Endothelial cell of umbilical vein (primary cell): ENCODE measurements at regions not wholly inside any gene's neighbourhood (a gene's known extent, or its start where the extent isn't known, plus 50 kb on each side); places are given as distances from the start of the nearest gene placed in this dataset.
"Not testable (repeated sequence)": the region's sequence is repeated elsewhere in the genome, so short reads cannot be mapped to it uniquely, and the experiment has no call there.

Experiments
- BruUV-seq: library from RNA; stranded (reverse); fragments of 400-500 nt; replicated peaks from 2 replicates; lab custom pipeline; 2021; lab: Mats Ljungman, UMichigan
- CTCF ChIA-PET: fragments of 300-600, 350-600 bp; sonication (Branson Sonifier 250); formaldehyde crosslinking; loops from one replicate; lab custom pipeline; 2021; ENCODE audit warnings: antibody characterized with exemption, inconsistent platforms; lab: Charles Lee
- POLR2A ChIA-PET: fragments of 300-600, 350-600 bp; sonication (Branson Sonifier 250); formaldehyde crosslinking; loops from one replicate; lab custom pipeline; 2021; ENCODE audit warnings: antibody characterized with exemption, inconsistent platforms; lab: Charles Lee
- DNase-seq: peaks from one replicate; pipeline ENCODE4 v3.0.0-alpha.2; 2011; ENCODE audit warnings: low read depth, low spot score
- FAIRE-seq: peaks from 2 replicates; lab custom pipeline; 2011; peaks lifted over from hg19 to GRCh38; lab: Jason Lieb, UNC
- H2AFZ ChIP-seq: 2 replicates; pipeline ENCODE4 v1.6.0; 2012; ENCODE audit warnings: low read depth, low read length, control low read depth, inconsistent platforms
- H3K27ac ChIP-seq: 2 replicates; pipeline ENCODE4 v1.5.1; 2011; ENCODE audit warnings: low read depth, mild to moderate bottlenecking, control low read depth, low read length, moderate library complexity; ENCODE audit not compliant: insufficient read depth
- H3K27me3 ChIP-seq, 2 experiments: 2 replicates each; pipeline versions ENCODE4 v1.6.0 to v1.6.1; 2011; ENCODE audit warnings: low read length in 2 of 2, mixed read lengths in 1 of 2; ENCODE audit not compliant: control insufficient read depth in 2 of 2, insufficient read depth in 2 of 2
- H3K36me3 ChIP-seq, 2 experiments: 2 replicates in 1 of 2; 3 replicates in 1 of 2; pipeline ENCODE4 v1.5.1; 2011; ENCODE audit warnings: low read length in 2 of 2, mild to moderate bottlenecking in 1 of 2, moderate library complexity in 1 of 2; ENCODE audit not compliant: control insufficient read depth in 2 of 2, insufficient read depth in 2 of 2; ENCODE audit errors: extremely low read depth in 1 of 2
- H3K4me1 ChIP-seq: 3 replicates; pipeline ENCODE4 v1.5.1; 2011; ENCODE audit warnings: mild to moderate bottlenecking, low read length; ENCODE audit not compliant: control insufficient read depth, insufficient read depth; ENCODE audit errors: extremely low read depth
- H3K4me2 ChIP-seq: 2 replicates; pipeline ENCODE4 v1.6.1; 2011; ENCODE audit warnings: low read length, control low read depth, mixed read lengths; ENCODE audit not compliant: insufficient read depth
- H3K4me3 ChIP-seq, 3 experiments: fragments of 200-600 bp in 1 of 3; sonication (generic), shearing (Covaris generic) in 1 of 3; replicated peaks in 1 of 3; 2 replicates each; pipeline ENCODE4 v1.5.1; 2011 to 2016; ENCODE audit warnings: control low read depth in 3 of 3, low read length in 3 of 3, mild to moderate bottlenecking in 2 of 3, inconsistent platforms in 1 of 3, low read depth in 1 of 3, moderate library complexity in 1 of 3; ENCODE audit not compliant: insufficient read depth in 1 of 3
- H3K79me2 ChIP-seq: 2 replicates; pipeline ENCODE4 v1.6.0; 2012; ENCODE audit warnings: low read length, inconsistent platforms; ENCODE audit not compliant: control insufficient read depth, insufficient read depth
- H3K9ac ChIP-seq: replicated peaks from 2 replicates; pipeline ENCODE3; 2011; ENCODE audit warnings: low read length, control low read depth; ENCODE audit not compliant: insufficient read depth; ENCODE audit errors: extremely low read depth
- H3K9me1 ChIP-seq: replicated peaks from 3 replicates; pipeline ENCODE4 v1.6.0; 2011; ENCODE audit warnings: mild to moderate bottlenecking, low read length; ENCODE audit not compliant: control insufficient read depth, insufficient read depth; ENCODE audit errors: extremely low read depth
- H3K9me3 ChIP-seq: replicated peaks from 2 replicates; pipeline ENCODE4 v1.5.1; 2012; ENCODE audit warnings: low read length, inconsistent platforms; ENCODE audit not compliant: control insufficient read depth, insufficient read depth
- H4K20me1 ChIP-seq: replicated peaks from 2 replicates; pipeline ENCODE3; 2011; ENCODE audit warnings: mild to moderate bottlenecking, low read length; ENCODE audit not compliant: control insufficient read depth, insufficient read depth; ENCODE audit errors: extremely low read depth
- CTCF ChIP-seq, 2 donors: IDR thresholded peaks; 1 replicate in 1 of 2; 2 replicates in 1 of 2; pipeline ENCODE4 v1.5.1; 2011; ENCODE audit warnings: low read length in 2 of 2, mild to moderate bottlenecking in 2 of 2, moderate library complexity in 2 of 2, control low read depth in 1 of 2, inconsistent platforms in 1 of 2, low read depth in 1 of 2; ENCODE audit not compliant: insufficient read depth in 1 of 2; ENCODE audit errors: extremely low read depth in 1 of 2
- EZH2 ChIP-seq: IDR thresholded peaks from 2 replicates; pipeline ENCODE4 v1.6.1; 2012; ENCODE audit warnings: borderline replicate concordance, low read depth, mild to moderate bottlenecking, moderate library complexity, low read length, inconsistent platforms; ENCODE audit not compliant: severe bottlenecking
- FOS ChIP-seq: IDR thresholded peaks from 2 replicates; pipeline ENCODE4 v1.6.1; 2011; ENCODE audit warnings: mild to moderate bottlenecking, low read length, moderate library complexity, borderline replicate concordance; ENCODE audit not compliant: insufficient read depth
- GATA2 ChIP-seq: IDR thresholded peaks from 2 replicates; pipeline ENCODE4 v1.7.0; 2011; ENCODE audit warnings: low read depth, mild to moderate bottlenecking, moderate library complexity, mixed read lengths, low read length; ENCODE audit not compliant: insufficient read length, insufficient read depth
- JUN ChIP-seq: IDR thresholded peaks from 2 replicates; pipeline ENCODE4 v1.6.1; 2011; ENCODE audit warnings: borderline replicate concordance, low read depth; ENCODE audit not compliant: insufficient read length, insufficient read depth
- MYC ChIP-seq: IDR thresholded peaks from one replicate; pipeline ENCODE4 v1.6.1; 2011; ENCODE audit warnings: mild to moderate bottlenecking, low read depth, low read length
- POLR2A ChIP-seq: IDR thresholded peaks from 2 replicates; pipeline ENCODE4 v1.6.1; 2012; ENCODE audit warnings: low read depth, mild to moderate bottlenecking, control low read depth, low read length
- POLR2AphosphoS5 ChIP-seq: IDR thresholded peaks from 2 replicates; pipeline ENCODE4 v1.6.1; 2012; ENCODE audit warnings: low read depth, mild to moderate bottlenecking, control low read depth, low read length, moderate library complexity; ENCODE audit not compliant: insufficient read depth
- dilution Hi-C: fragments of 300-500 bp; cut with MboI; formaldehyde crosslinking; loops from one replicate; pipeline ENCODE4 v1.15.0; 2019; ENCODE audit warnings: low sequenced_read_pairs; ENCODE audit not compliant: extremely low pct_ligation_motif_present
- intact Hi-C: fragments of 100-400 bp; cut with micrococcal nuclease; formaldehyde crosslinking; loops from one replicate; pipeline ENCODE4 v1.10.0; 2022

DNA sequence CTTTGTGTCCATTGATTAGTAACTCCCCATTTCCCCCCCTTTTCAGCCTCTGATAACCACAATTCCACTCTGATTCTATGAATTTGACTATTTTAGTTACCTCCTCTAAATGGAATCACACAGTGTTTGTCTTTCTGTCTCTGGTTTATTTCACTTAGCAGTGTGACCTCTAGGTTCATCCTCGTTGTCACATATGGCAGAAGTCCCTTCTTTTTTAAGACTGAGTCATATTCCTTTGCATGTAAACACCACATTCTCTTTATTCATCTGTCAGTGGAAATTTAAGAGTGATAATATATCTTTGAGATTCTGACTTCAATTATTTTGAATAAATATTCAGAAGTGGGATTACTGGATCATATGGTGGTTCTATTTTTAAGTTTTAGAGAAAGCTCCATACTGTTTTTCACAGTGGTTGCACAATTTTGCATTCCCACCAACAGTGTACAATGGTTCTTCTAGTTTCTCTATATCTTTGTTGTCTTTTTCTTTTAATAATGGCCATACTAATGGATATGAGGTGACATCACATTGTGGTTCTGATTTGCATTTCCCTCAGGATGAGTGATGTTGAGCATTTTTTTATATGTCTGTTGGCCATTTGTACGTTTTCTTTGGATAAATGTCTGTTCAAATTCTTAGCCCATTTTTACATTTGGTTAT lies 126.1 kb upstream of the GRB10 start:
- Histone ChIP-seq H3K27ac (no peak overlapping the region), H2AFZ (no peak overlapping the region), H4K20me1 (no peaks in the 10 kb centered on the region), H3K4me1 (no peaks in the 10 kb centered on the region), H3K9me3 (no peaks in the 10 kb centered on the region), H3K9me1 (no peaks in the 10 kb centered on the region), H3K36me3 (no peaks in the 10 kb centered on the region), H3K79me2 (no peaks in the 10 kb centered on the region), H3K9ac (no peak overlapping the region), H3K27me3 (no peaks in the 10 kb centered on the region), H3K4me2 (no peak overlapping the region), H3K4me3 (no peak overlapping the region)
- FAIRE-seq (no peak), DNase-seq (no peak)
- TF ChIP-seq MYC (no peak), POLR2A (no peak), EZH2 (no peak), POLR2AphosphoS5 (no peak), GATA2 (no peak), JUN (no peak), FOS (no peak), CTCF (IDR thresholded peaks at IDR 0.05; ENCODE audit: extremely low read depth in 1 of 2, insufficient read depth in 1 of 2, low read depth in 1 of 2, low read length in 2 of 2) (no peak)
- intact Hi-C loops, result no loop called here
- POLR2A ChIA-PET, result no interaction called here
- CTCF ChIA-PET, result no interaction called here
- dilution Hi-C loops, result no loop called here
- BruUV-seq, result no TSS peak

- dilution Hi-C loops, H3K36me3 ChIP-seq, DNase-seq, POLR2A ChIA-PET, H3K27ac ChIP-seq, FAIRE-seq, H3K27me3 ChIP-seq, H3K4me1 ChIP-seq, CTCF ChIA-PET, H3K4me2 ChIP-seq, H3K9ac ChIP-seq, BruUV-seq, H4K20me1 ChIP-seq, H3K9me1 ChIP-seq, intact Hi-C loops, H3K9me3 ChIP-seq, H3K4me3 ChIP-seq, H3K79me2 ChIP-seq, H2AFZ ChIP-seq: not testable (repeated sequence)
These were observed 116.1 kb upstream of the GRB10 start for GRCh38 chr7:50898604-50899477.

GRCh38 chr7:50887061-50887460 lies 104.4 kb upstream of the GRB10 start:
- H3K4me2 ChIP-seq, H3K4me3 ChIP-seq, BruUV-seq, H3K79me2 ChIP-seq, H3K9me3 ChIP-seq, H3K27ac ChIP-seq, POLR2A ChIA-PET, H3K9ac ChIP-seq, H3K27me3 ChIP-seq, H4K20me1 ChIP-seq, DNase-seq, H2AFZ ChIP-seq, H3K4me1 ChIP-seq, H3K9me1 ChIP-seq, FAIRE-seq, H3K36me3 ChIP-seq, dilution Hi-C loops, intact Hi-C loops: not testable (repeated sequence)
- CTCF ChIA-PET, result interaction anchor here (0.8 kb wide), 1 partner anchor 8 kb away, joined by 3 read pairs; no protein-coding TSS in a partner anchor
